Brain microvascular endothelial cell (primary cell): ENCODE measurements at regions not wholly inside any gene's neighbourhood (a gene's known extent, or its start where the extent isn't known, plus 50 kb on each side); places are given as distances from the start of the nearest gene placed in this dataset.

ENCODE experiments used
- DNase-seq: peaks from one replicate; pipeline ENCODE4 v3.0.0-alpha.2; 2020
- H3K27ac ChIP-seq: fragments of 250-450 bp; sonication (Bioruptor Pico); 2 replicates; pipeline ENCODE4 v1.5.1; 2020; ENCODE audit warnings: mild to moderate bottlenecking, moderate library complexity
- H3K27me3 ChIP-seq: fragments of 250-450 bp; sonication (Bioruptor Pico); replicated peaks from 2 replicates; pipeline ENCODE4 v1.5.1; 2020; ENCODE audit warnings: mild to moderate bottlenecking
- H3K36me3 ChIP-seq: fragments of 250-450 bp; sonication (Bioruptor Pico); replicated peaks from 2 replicates; pipeline ENCODE4 v1.5.1; 2020; ENCODE audit warnings: mild to moderate bottlenecking
- H3K4me3 ChIP-seq: 2 replicates; pipeline ENCODE4 v1.5.1; 2011; ENCODE audit warnings: low read depth, mild to moderate bottlenecking, control low read depth, low read length, moderate library complexity
- CTCF ChIP-seq: IDR thresholded peaks from 2 replicates; pipeline ENCODE4 v1.5.1; 2011; ENCODE audit warnings: low read depth, mild to moderate bottlenecking, moderate library complexity, low read length, control low read depth, inconsistent platforms; ENCODE audit errors: missing control alignments
- in situ Hi-C: cut with HindIII; loops from 2 replicates; pipeline ENCODE4 v1.10.0; 2017; ENCODE audit warnings: low sequenced_read_pairs, low pct_ligation_motif_present

- Histone ChIP-seq H3K4me3 (no peak overlapping the region), H3K27me3 (no peaks in the 10 kb centered on the region), H3K36me3 (no peaks in the 10 kb centered on the region), H3K27ac (no peak overlapping the region)
- no peak for TF ChIP-seq CTCF
- DNase-seq, result no peak
- in situ Hi-C loops, result no loop called here
These were observed 805.9 kb upstream of the CITED2 start for GRCh38 chr6:140180306-140180705.

- H3K36me3 ChIP-seq, result no peaks in the 10 kb centered on the region
- TF ChIP-seq CTCF, result no peak
- in situ Hi-C loops, result no loop called here
- DNase-seq, result peak; percentile 40
- H3K4me3 ChIP-seq, result no peak overlapping the region
- no peaks in the 10 kb centered on the region for H3K27me3 ChIP-seq
- peak overlapping the region; percentile 3 for H3K27ac ChIP-seq
These were observed 804.5 kb upstream of the CITED2 start for GRCh38 chr6:140178935-140179334.

GRCh38 chr6:140178520-140178919 lies 804.1 kb upstream of the CITED2 start:
- no peaks in the 10 kb centered on the region for H3K27me3 ChIP-seq
- H3K36me3 ChIP-seq, result no peaks in the 10 kb centered on the region
- TF ChIP-seq CTCF, result no peak
- H3K27ac ChIP-seq, result no peak overlapping the region
- in situ Hi-C loops, result no loop called here
- no peak for DNase-seq
- H3K4me3 ChIP-seq, result no peak overlapping the region

- no peak for DNase-seq
- no peaks in the 10 kb centered on the region for H3K27me3 ChIP-seq
- no peak overlapping the region for H3K27ac ChIP-seq
- no peaks in the 10 kb centered on the region for H3K36me3 ChIP-seq
- TF ChIP-seq CTCF, result no peak
- in situ Hi-C loops, result no loop called here
- no peak overlapping the region for H3K4me3 ChIP-seq
These were observed 801.9 kb upstream of the CITED2 start for GRCh38 chr6:140176306-140176705.

- Histone ChIP-seq H3K27ac (no peak overlapping the region), H3K4me3 (no peak overlapping the region), H3K36me3 (no peaks in the 10 kb centered on the region), H3K27me3 (no peaks in the 10 kb centered on the region)
- no peak for DNase-seq
- no peak for TF ChIP-seq CTCF
- in situ Hi-C loops, result no loop called here
These were observed 801.0 kb upstream of the CITED2 start for GRCh38 chr6:140175486-140175885.

GRCh38 chr6:140174524-140174923 lies 800.1 kb upstream of the CITED2 start:
- TF ChIP-seq CTCF, result no peak

More at GRCh38 chr6:140174524-140174923, 800.1 kb upstream of the CITED2 start:
- Histone ChIP-seq H3K4me3 (no peak overlapping the region), H3K27me3 (no peaks in the 10 kb centered on the region), H3K36me3 (no peaks in the 10 kb centered on the region), H3K27ac (no peak overlapping the region)
- in situ Hi-C loops, result no loop called here
- peak; percentile 83 for DNase-seq
